WTC11 (cell line): ENCODE measurements at regions not wholly inside any gene's neighbourhood (a gene's known extent, or its start where the extent isn't known, plus 50 kb on each side); places are given as distances from the start of the nearest gene placed in this dataset.

Experiments used
- CTCF ChIP-seq: fragments of 200-600 bp; IDR thresholded peaks from 2 replicates; pipeline ENCODE4 v1.8.0; 2022; ENCODE audit warnings: antibody characterized with exemption
- FOXP1 ChIP-seq: sonication (generic); formaldehyde crosslinking; IDR thresholded peaks from 2 replicates; pipeline ENCODE4 v1.8.0; 2022; ENCODE audit warnings: missing genetic modification reagents, mild to moderate bottlenecking, moderate library complexity, borderline replicate concordance
- IRF1 ChIP-seq: sonication (generic); formaldehyde crosslinking; IDR thresholded peaks from 2 replicates; pipeline ENCODE4 v1.8.0; 2023; ENCODE audit warnings: missing genetic modification reagents
- MAX ChIP-seq: sonication (generic); formaldehyde crosslinking; IDR thresholded peaks from 2 replicates; pipeline ENCODE4 v1.8.0; 2022; ENCODE audit warnings: mild to moderate bottlenecking, missing genetic modification reagents
- MLX ChIP-seq: sonication (generic); formaldehyde crosslinking; IDR thresholded peaks from 2 replicates; pipeline ENCODE4 v1.8.1; 2023; ENCODE audit warnings: mild to moderate bottlenecking, missing genetic modification reagents, moderate library complexity
- NFE2L1 ChIP-seq: sonication (generic); formaldehyde crosslinking; IDR thresholded peaks from 2 replicates; pipeline ENCODE4 v1.8.1; 2023; ENCODE audit warnings: missing genetic modification reagents
- ZNF512 ChIP-seq: sonication (generic); formaldehyde crosslinking; IDR thresholded peaks from 2 replicates; pipeline ENCODE4 v1.8.1; 2022; ENCODE audit warnings: missing genetic modification reagents, borderline replicate concordance

- TF ChIP-seq ZNF512 (CRISPR knock-in tag) (no peak), CTCF (no peak), IRF1 (CRISPR knock-in tag) (no peak), MAX (CRISPR knock-in tag) (no peak), FOXP1 (CRISPR knock-in tag) (no peak), MLX (CRISPR knock-in tag) (no peak), NFE2L1 (CRISPR knock-in tag) (no peak)
Observed at GRCh38 chr1:72366466-72366865, 84.1 kb upstream of the NEGR1 start.
